GM12801 (cell line): ENCODE measurements at regions not wholly inside any gene's neighbourhood (a gene's known extent, or its start where the extent isn't known, plus 50 kb on each side); places are given as distances from the start of the nearest gene placed in this dataset.

ENCODE experiments used
- CTCF ChIP-seq: IDR thresholded peaks from one replicate; pipeline ENCODE4 v1.5.1; 2011; ENCODE audit warnings: control low read depth; ENCODE audit not compliant: insufficient read length; ENCODE audit errors: extremely low read depth

- TF ChIP-seq CTCF: no peak
Measured at GRCh38 chr2:160564591-160564990, 71.0 kb upstream of the RBMS1 start.

- TF ChIP-seq CTCF: no peak
Measured at GRCh38 chr2:160565099-160565845, 71.7 kb upstream of the RBMS1 start.

GRCh38 chr2:160566717-160567116, 73.1 kb upstream of the RBMS1 start:
- TF ChIP-seq CTCF: no peak

- TF ChIP-seq CTCF: no peak
Measured at GRCh38 chr2:160568856-160569255, 75.2 kb upstream of the RBMS1 start.

- TF ChIP-seq CTCF: no peak
Measured at GRCh38 chr2:160570376-160570775, 76.8 kb upstream of the RBMS1 start.

GRCh38 chr2:160574468-160575140, 81.0 kb upstream of the RBMS1 start:
- TF ChIP-seq CTCF: no peak

GRCh38 chr2:160575368-160575767, 81.8 kb upstream of the RBMS1 start:
- no peak for TF ChIP-seq CTCF
